NB4 (cell line): ENCODE measurements at regions not wholly inside any gene's neighbourhood (a gene's known extent, or its start where the extent isn't known, plus 50 kb on each side); places are given as distances from the start of the nearest gene placed in this dataset.

Source experiments
- MYC ChIP-seq: IDR thresholded peaks from 2 replicates; pipeline ENCODE4 v1.6.1; 2011; ENCODE audit warnings: low read depth, low read length
- POLR2A ChIP-seq: IDR thresholded peaks from 2 replicates; pipeline ENCODE4 v1.6.1; 2011; ENCODE audit warnings: mild to moderate bottlenecking; ENCODE audit not compliant: insufficient read length; ENCODE audit errors: extremely low read depth
- TF ChIP-seq, protein P1 (sequence below): IDR thresholded peaks from one replicate; pipeline ENCODE4 v1.5.1; 2012; ENCODE audit warnings: low read depth, low read length
- TF ChIP-seq, protein P2 (sequence below): IDR thresholded peaks from 2 replicates; pipeline ENCODE4 v1.6.1; 2011; ENCODE audit warnings: low read depth, low read length

- TF ChIP-seq, protein P1, sequence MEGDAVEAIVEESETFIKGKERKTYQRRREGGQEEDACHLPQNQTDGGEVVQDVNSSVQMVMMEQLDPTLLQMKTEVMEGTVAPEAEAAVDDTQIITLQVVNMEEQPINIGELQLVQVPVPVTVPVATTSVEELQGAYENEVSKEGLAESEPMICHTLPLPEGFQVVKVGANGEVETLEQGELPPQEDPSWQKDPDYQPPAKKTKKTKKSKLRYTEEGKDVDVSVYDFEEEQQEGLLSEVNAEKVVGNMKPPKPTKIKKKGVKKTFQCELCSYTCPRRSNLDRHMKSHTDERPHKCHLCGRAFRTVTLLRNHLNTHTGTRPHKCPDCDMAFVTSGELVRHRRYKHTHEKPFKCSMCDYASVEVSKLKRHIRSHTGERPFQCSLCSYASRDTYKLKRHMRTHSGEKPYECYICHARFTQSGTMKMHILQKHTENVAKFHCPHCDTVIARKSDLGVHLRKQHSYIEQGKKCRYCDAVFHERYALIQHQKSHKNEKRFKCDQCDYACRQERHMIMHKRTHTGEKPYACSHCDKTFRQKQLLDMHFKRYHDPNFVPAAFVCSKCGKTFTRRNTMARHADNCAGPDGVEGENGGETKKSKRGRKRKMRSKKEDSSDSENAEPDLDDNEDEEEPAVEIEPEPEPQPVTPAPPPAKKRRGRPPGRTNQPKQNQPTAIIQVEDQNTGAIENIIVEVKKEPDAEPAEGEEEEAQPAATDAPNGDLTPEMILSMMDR, result no peak
- TF ChIP-seq POLR2A (no peak), MYC (no peak)
- TF ChIP-seq, protein P2, sequence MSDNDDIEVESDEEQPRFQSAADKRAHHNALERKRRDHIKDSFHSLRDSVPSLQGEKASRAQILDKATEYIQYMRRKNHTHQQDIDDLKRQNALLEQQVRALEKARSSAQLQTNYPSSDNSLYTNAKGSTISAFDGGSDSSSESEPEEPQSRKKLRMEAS, result no peak
Observed at GRCh38 chrX:92270936-92271855, 492.0 kb downstream of the PCDH11X start.
